Stomach (tissue), 8 donors: ENCODE measurements at regions not wholly inside any gene's neighbourhood (a gene's known extent, or its start where the extent isn't known, plus 50 kb on each side); places are given as distances from the start of the nearest gene placed in this dataset.

Source experiments
- DNase-seq, 2 donors: peaks; one replicate each; pipeline versions ENCODE4 v3.0.0 to v3.0.0-alpha.2; 2013 to 2019
- H3K27ac ChIP-seq, 5 donors: fragments of 200-600 bp in 4 of 5; sonication (generic) in 4 of 5; one replicate each; pipeline ENCODE4 v1.5.1; 2013 to 2019; ENCODE audit warnings: mild to moderate bottlenecking in 1 of 5, moderate library complexity in 1 of 5
- H3K27me3 ChIP-seq, 3 donors: fragments of 200-600 bp; sonication (generic); one replicate each; pipeline ENCODE4 v1.5.1; 2017 to 2019; ENCODE audit warnings: mixed run types in 1 of 3
- H3K36me3 ChIP-seq, 4 donors: fragments of 200-600 bp; sonication (generic); 1 replicate in 3 of 4; 2 replicates in 1 of 4; pipeline ENCODE4 v1.5.1; 2016 to 2019
- H3K4me1 ChIP-seq, 4 donors: fragments of 200-600 bp; sonication (generic); one replicate each; pipeline ENCODE4 v1.5.1; 2016 to 2019
- H3K4me3 ChIP-seq, 4 donors: fragments of 200-600 bp; sonication (generic) in 3 of 4; one replicate each; pipeline ENCODE4 v1.5.1; 2016 to 2019; ENCODE audit warnings: mild to moderate bottlenecking in 1 of 4
- H3K9me3 ChIP-seq, 4 donors: fragments of 200-600 bp; sonication (generic); one replicate each; pipeline ENCODE4 v1.5.1; 2016 to 2019
- CTCF ChIP-seq, 7 experiments: fragments of 450-650 bp in 4 of 7; fragments of 200-600 bp in 3 of 7; sonication (generic) in 3 of 7; IDR thresholded peaks; one replicate each; pipeline ENCODE4 v1.5.1; 2016 to 2019; ENCODE audit warnings: antibody characterized with exemption in 7 of 7, control low read depth in 2 of 7, mild to moderate bottlenecking in 1 of 7
- EP300 ChIP-seq: sonication (generic); formaldehyde crosslinking; IDR thresholded peaks from one replicate; pipeline ENCODE4 v1.6.1; 2017; ENCODE audit warnings: antibody characterized with exemption
- POLR2A ChIP-seq, 4 donors: fragments of 450-650 bp; IDR thresholded peaks; one replicate each; pipeline ENCODE4 v1.6.1; 2016; ENCODE audit warnings: antibody characterized with exemption in 4 of 4, control low read depth in 2 of 4, mild to moderate bottlenecking in 1 of 4, moderate library complexity in 1 of 4
- POLR2AphosphoS5 ChIP-seq, 3 donors: sonication (generic); formaldehyde crosslinking; IDR thresholded peaks; one replicate each; pipeline ENCODE4 v1.6.1; 2016; ENCODE audit warnings: antibody characterized with exemption in 3 of 3
- WGBS, 5 donors: extraction: QIAGEN DNeasy Blood & Tissue Kit in 3 of 5; methylation state at CpG; one replicate each; pipeline versions ENCODE4 v1.1.5 to v1.1.7; 2013 to 2018; 5-methylcytosine and 5-hydroxymethylcytosine counted together
- intact Hi-C: fragments of 100-400 bp; cut with DNase I; formaldehyde crosslinking; loops from one replicate; pipeline ENCODE4 v1.15.1; 2023; ENCODE audit warnings: low total_unique reads
- donor health status: healthy with polysubstance abuse.
- donor health status: Bipolar disorder and iron deficiency.
- donor health status: healthy.

- 66 to 80% (median 73%) methylated on average over 13 of the region's 13 CpGs for WGBS, 5 donors
- intact Hi-C loops, result no loop called here
- TF ChIP-seq CTCF (IDR thresholded peaks at IDR 0.05) (no peak), POLR2AphosphoS5 (IDR thresholded peaks at IDR 0.05) (no peak)
Observed at GRCh38 chr15:69573815-69574475, 121.3 kb downstream of the RPLP1 start.

GRCh38 chr15:69574506-69574905, 121.9 kb downstream of the RPLP1 start:
- 80 to 87% (median 84%) methylated on average over 5 of the region's 5 CpGs for WGBS, 5 donors
- TF ChIP-seq EP300 (no peak), CTCF (IDR thresholded peaks at IDR 0.05) (no peak), POLR2A (IDR thresholded peaks at IDR 0.05) (no peak), POLR2AphosphoS5 (IDR thresholded peaks at IDR 0.05) (no peak)
- H3K4me3 ChIP-seq, result no peak overlapping the region
- peaks cover 19 to 53% (median 40%) of the 10 kb centered on the region in 4 donors for H3K4me1 ChIP-seq
- H3K9me3 ChIP-seq, result no peaks in the 10 kb centered on the region
- H3K36me3 ChIP-seq, result no peaks in the 10 kb centered on the region
- intact Hi-C loops, result no loop called here
- H3K27ac ChIP-seq, result no peak overlapping the region
- no peak for DNase-seq
- H3K27me3 ChIP-seq, result no peaks in the 10 kb centered on the region

More at GRCh38 chr15:69573815-69574475, 121.3 kb downstream of the RPLP1 start:
- peak in 1 of 2 donors; percentile 34 for DNase-seq
- Histone ChIP-seq H3K27ac (no peak overlapping the region), H3K36me3 (no peaks in the 10 kb centered on the region), H3K9me3 (no peaks in the 10 kb centered on the region), H3K4me3 (no peak overlapping the region), H3K27me3 (no peaks in the 10 kb centered on the region), H3K4me1 (peaks cover 19 to 47% (median 34%) of the 10 kb centered on the region in 4 donors)

- WGBS, 5 donors, result 88 to 92% (median 89%) methylated on average over 6 of the region's 6 CpGs
- Histone ChIP-seq H3K9me3 (no peaks in the 10 kb centered on the region), H3K27me3 (no peaks in the 10 kb centered on the region), H3K4me1 (peaks cover 19 to 55% (median 43%) of the 10 kb centered on the region in 4 donors), H3K4me3 (no peak overlapping the region), H3K27ac (peak overlapping the region in 1 of 5 donors; percentile 20), H3K36me3 (no peaks in the 10 kb centered on the region)
- no peak for DNase-seq
- intact Hi-C loops, result loop anchor here (5.0 kb wide), 1 partner anchor 912 kb away; no protein-coding TSS in a partner anchor
- TF ChIP-seq EP300, result no peak
Observed at GRCh38 chr15:69575387-69575786, 122.8 kb downstream of the RPLP1 start.

GRCh38 chr15:69576035-69576526, 123.5 kb downstream of the RPLP1 start:
- no peaks in the 10 kb centered on the region for H3K27me3 ChIP-seq
- H3K27ac ChIP-seq, result peak overlapping the region in 2 of 5 donors; percentile 20 to 48
- no peaks in the 10 kb centered on the region for H3K9me3 ChIP-seq
- WGBS, 5 donors, result 30 to 54% (median 36%) methylated on average over 3 of the region's 3 CpGs
- no peaks in the 10 kb centered on the region for H3K36me3 ChIP-seq
- H3K4me3 ChIP-seq, result no peak overlapping the region
- peaks cover 19 to 55% (median 43%) of the 10 kb centered on the region in 4 donors for H3K4me1 ChIP-seq
- DNase-seq, result peak; percentile 74 to 77
- TF ChIP-seq EP300 (no peak), POLR2A (IDR thresholded peaks at IDR 0.05) (no peak), POLR2AphosphoS5 (IDR thresholded peaks at IDR 0.05) (no peak), CTCF (IDR thresholded peaks at IDR 0.05) (peak in 5 of 7 experiments; percentile 50 to 87 (median 69))
- intact Hi-C loops, result loop anchor here (5.0 kb wide), 1 partner anchor 911 kb away; no protein-coding TSS in a partner anchor

- peak in 1 of 2 donors; percentile 77 for DNase-seq
- Histone ChIP-seq H3K4me1 (peaks cover 19 to 55% (median 43%) of the 10 kb centered on the region in 4 donors), H3K27me3 (no peaks in the 10 kb centered on the region), H3K4me3 (no peak overlapping the region), H3K36me3 (no peaks in the 10 kb centered on the region), H3K27ac (peak overlapping the region; percentile 46 to 53 (median 48)), H3K9me3 (no peaks in the 10 kb centered on the region)
- TF ChIP-seq EP300 (no peak), CTCF (IDR thresholded peaks at IDR 0.05) (peak in 1 of 7 experiments; percentile 7), POLR2A (IDR thresholded peaks at IDR 0.05) (no peak), POLR2AphosphoS5 (IDR thresholded peaks at IDR 0.05) (peak in 1 of 3 donors; percentile 25)
- intact Hi-C loops, result loop anchor here (5.0 kb wide), 1 partner anchor 910 kb away; no protein-coding TSS in a partner anchor
- 36 to 70% (median 64%) methylated on average over 4 of the region's 4 CpGs for WGBS, 5 donors
Observed at GRCh38 chr15:69576948-69577351, 124.3 kb downstream of the RPLP1 start.
